Thyroid gland (tissue), 4 donors: ENCODE measurements at regions not wholly inside any gene's neighbourhood (a gene's known extent, or its start where the extent isn't known, plus 50 kb on each side); places are given as distances from the start of the nearest gene placed in this dataset.
"Not testable (repeated sequence)": the region's sequence is repeated elsewhere in the genome, so short reads cannot be mapped to it uniquely, and the experiment has no call there.

ENCODE experiments used
- DNase-seq, 2 donors: peaks; one replicate each; pipeline ENCODE4 v3.0.0-alpha.2; 2019
- H3K27ac ChIP-seq, 3 donors: fragments of 200-600 bp; sonication (generic); 1 replicate in 2 of 3; 2 replicates in 1 of 3; pipeline ENCODE4 v1.5.1; 2016 to 2019; ENCODE audit warnings: mild to moderate bottlenecking in 1 of 3, moderate library complexity in 1 of 3
- H3K27me3 ChIP-seq: fragments of 200-600 bp; sonication (generic); one replicate; pipeline ENCODE4 v1.5.1; 2019
- H3K36me3 ChIP-seq, 2 donors: fragments of 200-600 bp; sonication (generic); one replicate each; pipeline ENCODE4 v1.5.1; 2016 to 2019
- H3K4me1 ChIP-seq, 2 donors: fragments of 200-600 bp; sonication (generic); one replicate each; pipeline ENCODE4 v1.5.1; 2017 to 2019
- H3K4me3 ChIP-seq, 3 donors: fragments of 200-600 bp; sonication (generic); replicated peaks in 1 of 3; 1 replicate in 2 of 3; 2 replicates in 1 of 3; pipeline ENCODE4 v1.5.1; 2016; ENCODE audit warnings: mild to moderate bottlenecking in 1 of 3
- H3K9me3 ChIP-seq: fragments of 200-600 bp; sonication (generic); one replicate; pipeline ENCODE4 v1.5.1; 2017
- CTCF ChIP-seq, 6 experiments: fragments of 200-600 bp in 3 of 6; fragments of 450-650 bp in 3 of 6; sonication (generic) in 3 of 6; IDR thresholded peaks; one replicate each; pipeline ENCODE4 v1.5.1; 2016 to 2019; ENCODE audit warnings: antibody characterized with exemption in 6 of 6, mild to moderate bottlenecking in 2 of 6, inconsistent platforms in 1 of 6, moderate library complexity in 1 of 6
- POLR2A ChIP-seq, 2 donors: fragments of 450-650 bp; IDR thresholded peaks; one replicate each; pipeline ENCODE4 v1.6.1; 2017; ENCODE audit warnings: antibody characterized with exemption in 2 of 2, mild to moderate bottlenecking in 2 of 2, moderate library complexity in 1 of 2
- WGBS, 2 donors: methylation state at CpG; one replicate each; pipeline ENCODE4 v1.1.5; 2017; 5-methylcytosine and 5-hydroxymethylcytosine counted together
- intact Hi-C: fragments of 100-400 bp; cut with DNase I; formaldehyde crosslinking; loops from one replicate; pipeline ENCODE4 v1.15.1; 2023

GRCh38 chr13:37510441-37510840 lies 88.1 kb downstream of the POSTN start:
- Histone ChIP-seq H3K9me3 (no peaks in the 10 kb centered on the region), H3K27me3 (no peaks in the 10 kb centered on the region), H3K27ac (no peak overlapping the region), H3K4me3 (no peak overlapping the region), H3K36me3 (no peaks in the 10 kb centered on the region), H3K4me1 (no peaks in the 10 kb centered on the region)
- TF ChIP-seq CTCF (IDR thresholded peaks at IDR 0.05) (no peak), POLR2A (IDR thresholded peaks at IDR 0.05) (no peak)
- 28 to 35% methylated on average over 1 of the region's 1 CpG for WGBS, 2 donors
- intact Hi-C loops, result no loop called here
- peak in 1 of 2 donors; percentile 2 for DNase-seq

- no peak for DNase-seq
- 93 to 100% methylated on average over 2 to 3 of the region's 3 CpGs for WGBS, 2 donors
- no peaks in the 10 kb centered on the region for H3K9me3 ChIP-seq
- no peaks in the 10 kb centered on the region for H3K27me3 ChIP-seq
- no peak for TF ChIP-seq POLR2A (IDR thresholded peaks at IDR 0.05)
- no peak for TF ChIP-seq CTCF (IDR thresholded peaks at IDR 0.05)
- no peak overlapping the region for H3K4me3 ChIP-seq
- intact Hi-C loops, result no loop called here
- H3K27ac ChIP-seq, result no peak overlapping the region
- H3K4me1 ChIP-seq, result no peaks in the 10 kb centered on the region
- H3K36me3 ChIP-seq, result no peaks in the 10 kb centered on the region
Observed at GRCh38 chr13:37505531-37505930, 93.0 kb downstream of the POSTN start.

GRCh38 chr13:37504251-37504650 lies 94.3 kb downstream of the POSTN start:
- intact Hi-C loops, result no loop called here
- no peak overlapping the region for H3K4me3 ChIP-seq
- H3K27me3 ChIP-seq, result no peaks in the 10 kb centered on the region
- no peaks in the 10 kb centered on the region for H3K4me1 ChIP-seq
- H3K36me3 ChIP-seq, result no peaks in the 10 kb centered on the region
- TF ChIP-seq POLR2A (IDR thresholded peaks at IDR 0.05) (no peak), CTCF (IDR thresholded peaks at IDR 0.05) (no peak)
- DNase-seq, result no peak
- no peaks in the 10 kb centered on the region for H3K9me3 ChIP-seq
- 79 to 87% methylated on average over 1 of the region's 1 CpG for WGBS, 2 donors
- no peak overlapping the region for H3K27ac ChIP-seq

GRCh38 chr13:37503287-37503686 lies 95.3 kb downstream of the POSTN start:
- Histone ChIP-seq H3K27ac (no peak overlapping the region), H3K4me1 (no peaks in the 10 kb centered on the region), H3K27me3 (no peaks in the 10 kb centered on the region), H3K9me3 (no peaks in the 10 kb centered on the region), H3K36me3 (no peaks in the 10 kb centered on the region), H3K4me3 (no peak overlapping the region)
- no peak for DNase-seq
- TF ChIP-seq CTCF (IDR thresholded peaks at IDR 0.05), result no peak
- TF ChIP-seq POLR2A (IDR thresholded peaks at IDR 0.05), result no peak
- intact Hi-C loops, result no loop called here

GRCh38 chr13:37502303-37502993 lies 96.1 kb downstream of the POSTN start:
- 98 to 100% methylated on average over 1 of the region's 1 CpG for WGBS, 2 donors
- H3K27ac ChIP-seq, H3K4me1 ChIP-seq, H3K27me3 ChIP-seq, H3K36me3 ChIP-seq, DNase-seq, intact Hi-C loops, H3K4me3 ChIP-seq, H3K9me3 ChIP-seq: not testable (repeated sequence)
